DOHH2 (cell line): ENCODE measurements at regions not wholly inside any gene's neighbourhood (a gene's known extent, or its start where the extent isn't known, plus 50 kb on each side); places are given as distances from the start of the nearest gene placed in this dataset.

Source experiments
- H3F3A ChIP-seq: fragments of 200-600 bp; sonication (generic), shearing (Covaris generic); 2 replicates; pipeline ENCODE4 v1.6.0; 2016; ENCODE audit warnings: antibody characterized with exemption, mild to moderate bottlenecking; ENCODE audit not compliant: control insufficient read depth, insufficient read depth
- H3K27ac ChIP-seq: fragments of 200-600 bp; sonication (generic); 2 replicates; pipeline ENCODE4 v1.5.1; 2014; ENCODE audit warnings: low read depth, mild to moderate bottlenecking, low read length, moderate library complexity
- H3K27me3 ChIP-seq: fragments of 200-600 bp; sonication (generic); 2 replicates; pipeline ENCODE4 v1.6.1; 2014; ENCODE audit warnings: mild to moderate bottlenecking, low read length, mixed read lengths; ENCODE audit not compliant: control insufficient read depth
- H3K36me3 ChIP-seq: fragments of 200-600 bp; sonication (generic); 2 replicates; pipeline ENCODE4 v1.6.1; 2014; ENCODE audit warnings: mild to moderate bottlenecking, low read length, moderate library complexity, mixed read lengths; ENCODE audit not compliant: control insufficient read depth
- H3K4me1 ChIP-seq: fragments of 200-600 bp; sonication (generic); 2 replicates; pipeline ENCODE4 v1.6.1; 2014; ENCODE audit warnings: mild to moderate bottlenecking, low read length, mixed read lengths; ENCODE audit not compliant: control insufficient read depth
- H3K4me2 ChIP-seq: fragments of 200-600 bp; sonication (generic); 2 replicates; pipeline ENCODE4 v1.6.0; 2014; ENCODE audit warnings: mild to moderate bottlenecking, low read length, moderate library complexity
- H3K4me3 ChIP-seq: fragments of 200-600 bp; sonication (generic); 2 replicates; pipeline ENCODE4 v1.5.1; 2014; ENCODE audit warnings: mild to moderate bottlenecking, low read length, mixed read lengths
- H3K79me2 ChIP-seq: fragments of 200-600 bp; sonication (generic); 2 replicates; pipeline ENCODE4 v1.6.1; 2014; ENCODE audit warnings: mild to moderate bottlenecking, low read length, mixed read lengths; ENCODE audit not compliant: control insufficient read depth
- H3K9me2 ChIP-seq: fragments of 200-600 bp; sonication (generic); replicated peaks from 2 replicates; pipeline ENCODE4 v1.6.1; 2014; ENCODE audit warnings: mild to moderate bottlenecking, low read length, mixed read lengths; ENCODE audit not compliant: control insufficient read depth
- H3K9me3 ChIP-seq: fragments of 200-600 bp; sonication (generic); 2 replicates; pipeline ENCODE4 v1.6.1; 2014; ENCODE audit warnings: antibody characterized with exemption, low read length, mixed read lengths; ENCODE audit not compliant: control insufficient read depth, insufficient read depth
- H4K20me1 ChIP-seq: fragments of 200-600 bp; sonication (generic); 2 replicates; pipeline ENCODE4 v1.6.0; 2014; ENCODE audit warnings: low read depth, mild to moderate bottlenecking, antibody characterized with exemption, low read length, moderate library complexity; ENCODE audit not compliant: control insufficient read depth, insufficient read depth
- CTCF ChIP-seq: fragments of 200-600 bp; sonication (generic); IDR thresholded peaks from one replicate; pipeline ENCODE4 v1.5.1; 2014; ENCODE audit warnings: antibody characterized with exemption, mild to moderate bottlenecking, low read depth, low read length; ENCODE audit not compliant: poor library complexity, severe bottlenecking
- EZH2phosphoT487 ChIP-seq: fragments of 200-600 bp; sonication (generic); IDR thresholded peaks from 2 replicates; pipeline ENCODE4 v1.6.1; 2017; ENCODE audit warnings: borderline replicate concordance, mild to moderate bottlenecking, antibody characterized with exemption, low read length, moderate library complexity, mixed read lengths

GRCh38 chr5:174426388-174426787 lies 298.0 kb upstream of the MSX2 start:
- Histone ChIP-seq H3K27ac (no peak overlapping the region), H3K36me3 (no peaks in the 10 kb centered on the region), H3K4me3 (no peak overlapping the region), H3K9me3 (no peaks in the 10 kb centered on the region), H3K9me2 (no peaks in the 10 kb centered on the region), H3F3A (no peaks in the 10 kb centered on the region), H3K27me3 (peaks cover 3% of the 10 kb centered on the region; the same call in 1 of the 2 replicates), H3K4me1 (no peaks in the 10 kb centered on the region), H3K79me2 (no peaks in the 10 kb centered on the region), H3K4me2 (no peak overlapping the region), H4K20me1 (no peaks in the 10 kb centered on the region)
- TF ChIP-seq EZH2phosphoT487 (no peak), CTCF (no peak)

DNA sequence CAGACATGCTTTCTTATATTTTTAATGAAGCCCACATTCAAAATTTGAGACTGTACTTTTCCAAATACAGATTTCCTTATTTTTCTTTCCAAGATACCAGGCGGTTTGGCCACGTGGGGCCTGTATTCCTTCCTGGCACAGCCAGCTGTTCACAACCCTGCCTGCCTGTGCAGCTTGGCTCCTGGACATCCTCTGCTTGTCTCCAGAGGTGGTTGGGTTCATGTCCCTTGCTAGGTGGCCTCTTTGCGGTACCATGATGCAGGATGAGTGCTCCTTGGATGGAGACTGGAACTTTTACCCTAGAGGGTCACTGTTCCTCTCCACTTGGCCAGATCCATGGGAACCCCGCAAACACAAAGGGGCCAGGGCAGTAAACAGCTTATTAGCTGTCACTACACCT lies 297.5 kb upstream of the MSX2 start:
- no peak overlapping the region for H3K27ac ChIP-seq
- H3K9me3 ChIP-seq, result no peaks in the 10 kb centered on the region
- H3K36me3 ChIP-seq, result no peaks in the 10 kb centered on the region
- TF ChIP-seq EZH2phosphoT487 (no peak), CTCF (no peak)
- no peak overlapping the region for H3K4me3 ChIP-seq
- no peaks in the 10 kb centered on the region for H3F3A ChIP-seq
- H3K4me2 ChIP-seq, result no peak overlapping the region
- H3K27me3 ChIP-seq, result peaks cover 3% of the 10 kb centered on the region; the same call in 1 of the 2 replicates
- no peaks in the 10 kb centered on the region for H3K79me2 ChIP-seq
- no peaks in the 10 kb centered on the region for H3K4me1 ChIP-seq
- H4K20me1 ChIP-seq, result no peaks in the 10 kb centered on the region
- H3K9me2 ChIP-seq, result no peaks in the 10 kb centered on the region

GRCh38 chr5:174427304-174427703 lies 297.1 kb upstream of the MSX2 start:
- H3K27ac ChIP-seq, result no peak overlapping the region
- no peaks in the 10 kb centered on the region for H3K79me2 ChIP-seq
- H3K4me3 ChIP-seq, result no peak overlapping the region
- no peaks in the 10 kb centered on the region for H3F3A ChIP-seq
- no peak for TF ChIP-seq CTCF
- TF ChIP-seq EZH2phosphoT487, result no peak
- H3K9me3 ChIP-seq, result no peaks in the 10 kb centered on the region
- H3K36me3 ChIP-seq, result no peaks in the 10 kb centered on the region
- no peaks in the 10 kb centered on the region for H4K20me1 ChIP-seq
- H3K4me2 ChIP-seq, result no peak overlapping the region
- H3K27me3 ChIP-seq, result peaks cover 3% of the 10 kb centered on the region; the same call in 1 of the 2 replicates
- H3K9me2 ChIP-seq, result no peaks in the 10 kb centered on the region
- H3K4me1 ChIP-seq, result no peaks in the 10 kb centered on the region

GRCh38 chr5:174428895-174429294 lies 295.5 kb upstream of the MSX2 start:
- no peak overlapping the region for H3K4me2 ChIP-seq
- no peak overlapping the region for H3K27ac ChIP-seq

More at GRCh38 chr5:174428895-174429294, 295.5 kb upstream of the MSX2 start:
- H3K27me3 ChIP-seq, result peaks cover 3% of the 10 kb centered on the region; the same call in 1 of the 2 replicates
- TF ChIP-seq CTCF, result no peak
- TF ChIP-seq EZH2phosphoT487, result no peak
- no peak overlapping the region for H3K4me3 ChIP-seq
- no peaks in the 10 kb centered on the region for H3K4me1 ChIP-seq
- no peaks in the 10 kb centered on the region for H3F3A ChIP-seq
- no peaks in the 10 kb centered on the region for H3K36me3 ChIP-seq
- H3K79me2 ChIP-seq, result no peaks in the 10 kb centered on the region
- H4K20me1 ChIP-seq, result no peaks in the 10 kb centered on the region
- no peaks in the 10 kb centered on the region for H3K9me3 ChIP-seq
- H3K9me2 ChIP-seq, result no peaks in the 10 kb centered on the region
